ENCODE measurements at regions not wholly inside any gene's neighbourhood (a gene's known extent, or its start where the extent isn't known, plus 50 kb on each side); places are given as distances from the start of the nearest gene placed in this dataset.

DNA sequence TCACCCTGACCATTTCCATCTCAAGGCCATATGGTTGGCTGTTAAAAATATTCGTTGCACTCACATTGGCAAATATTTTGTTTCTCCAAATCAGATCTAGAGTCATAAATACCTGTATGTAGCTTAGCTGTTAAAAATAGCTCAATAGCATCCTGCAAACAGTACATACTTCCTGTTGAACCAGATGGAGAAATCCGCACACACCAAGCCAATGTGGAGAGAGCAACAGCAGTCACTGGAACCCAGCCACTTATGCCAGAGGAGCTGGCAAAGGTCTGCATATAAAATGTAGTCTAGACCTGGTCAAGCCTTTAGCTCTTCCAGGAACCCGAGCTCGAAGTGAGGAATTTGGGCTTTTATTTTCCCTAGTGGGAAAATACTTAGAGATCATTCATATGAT lies 146.4 kb upstream of the KCNJ16 start:
- intact Hi-C loops (cut with DNase I; ENCODE audit: low total_unique reads), result no loop called here
- WGBS, 5 donors, result 18 to 29% (median 26%) methylated on average over 4 of the region's 4 CpGs

DNA sequence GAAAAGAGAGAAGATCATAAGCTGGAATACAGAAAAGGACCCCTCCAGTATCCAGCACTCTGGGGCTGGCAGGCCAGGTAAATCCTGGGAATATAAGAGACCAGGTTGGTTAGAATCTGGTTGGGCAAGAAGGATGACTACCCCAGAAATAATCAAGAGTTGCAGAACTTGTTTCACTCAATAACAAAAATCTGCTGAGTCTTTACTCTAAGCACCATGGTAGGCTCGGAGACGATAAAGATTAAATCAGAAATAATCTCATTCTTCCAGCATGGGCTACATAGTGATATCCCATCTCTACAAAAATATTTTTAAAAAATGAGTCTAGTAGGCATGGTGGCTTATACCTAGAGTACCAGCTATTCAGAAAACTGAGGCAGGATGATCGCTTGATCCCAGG lies 138.0 kb upstream of the KCNJ16 start:
- no peak for DNase-seq
- 66 to 98% (median 94%) methylated on average over 3 of the region's 3 CpGs for WGBS, 5 donors
- Histone ChIP-seq H3K4me3 (no peak overlapping the region), H3K4me1 (no peaks in the 10 kb centered on the region), H3K27ac (no peak overlapping the region), H3K9me3 (no peaks in the 10 kb centered on the region), H3K36me3 (no peaks in the 10 kb centered on the region), H3K27me3 (replicated peaks in 1 of 7) (no peaks in the 10 kb centered on the region)
- no peak for TF ChIP-seq POLR2AphosphoS5 (IDR thresholded peaks at IDR 0.05)
- TF ChIP-seq, protein P1, sequence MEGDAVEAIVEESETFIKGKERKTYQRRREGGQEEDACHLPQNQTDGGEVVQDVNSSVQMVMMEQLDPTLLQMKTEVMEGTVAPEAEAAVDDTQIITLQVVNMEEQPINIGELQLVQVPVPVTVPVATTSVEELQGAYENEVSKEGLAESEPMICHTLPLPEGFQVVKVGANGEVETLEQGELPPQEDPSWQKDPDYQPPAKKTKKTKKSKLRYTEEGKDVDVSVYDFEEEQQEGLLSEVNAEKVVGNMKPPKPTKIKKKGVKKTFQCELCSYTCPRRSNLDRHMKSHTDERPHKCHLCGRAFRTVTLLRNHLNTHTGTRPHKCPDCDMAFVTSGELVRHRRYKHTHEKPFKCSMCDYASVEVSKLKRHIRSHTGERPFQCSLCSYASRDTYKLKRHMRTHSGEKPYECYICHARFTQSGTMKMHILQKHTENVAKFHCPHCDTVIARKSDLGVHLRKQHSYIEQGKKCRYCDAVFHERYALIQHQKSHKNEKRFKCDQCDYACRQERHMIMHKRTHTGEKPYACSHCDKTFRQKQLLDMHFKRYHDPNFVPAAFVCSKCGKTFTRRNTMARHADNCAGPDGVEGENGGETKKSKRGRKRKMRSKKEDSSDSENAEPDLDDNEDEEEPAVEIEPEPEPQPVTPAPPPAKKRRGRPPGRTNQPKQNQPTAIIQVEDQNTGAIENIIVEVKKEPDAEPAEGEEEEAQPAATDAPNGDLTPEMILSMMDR (IDR thresholded peaks at IDR 0.05 in 8 of 11, conservative IDR thresholded peaks at IDR 0.05 in 3 of 11), result no peak
- no peak for TF ChIP-seq POLR2A (IDR thresholded peaks at IDR 0.05)
- intact Hi-C loops (cut with DNase I; ENCODE audit: low total_unique reads), result no loop called here

More for the DNA sequence above, 146.4 kb upstream of the KCNJ16 start:
- Histone ChIP-seq H3K27ac (no peak overlapping the region), H3K4me3 (no peak overlapping the region), H3K4me1 (no peaks in the 10 kb centered on the region), H3K27me3 (replicated peaks in 1 of 7) (no peaks in the 10 kb centered on the region), H3K9me3 (peaks cover 0 to 7% (median 3%) of the 10 kb centered on the region in 8 donors), H3K36me3 (no peaks in the 10 kb centered on the region)
- DNase-seq, result no peak
- TF ChIP-seq POLR2AphosphoS5 (IDR thresholded peaks at IDR 0.05), result no peak
- TF ChIP-seq, protein P1 (IDR thresholded peaks at IDR 0.05 in 8 of 11, conservative IDR thresholded peaks at IDR 0.05 in 3 of 11), result no peak
- no peak for TF ChIP-seq POLR2A (IDR thresholded peaks at IDR 0.05)

- no peak overlapping the region for H3K4me3 ChIP-seq
- H3K36me3 ChIP-seq, result no peaks in the 10 kb centered on the region
- TF ChIP-seq POLR2A (IDR thresholded peaks at IDR 0.05) (no peak), POLR2AphosphoS5 (IDR thresholded peaks at IDR 0.05) (no peak)
- TF ChIP-seq, protein P1 (IDR thresholded peaks at IDR 0.05 in 8 of 11, conservative IDR thresholded peaks at IDR 0.05 in 3 of 11), result no peak
- no peak overlapping the region for H3K27ac ChIP-seq
- no peaks in the 10 kb centered on the region for H3K9me3 ChIP-seq
- no peak for DNase-seq
- H3K27me3 ChIP-seq (replicated peaks in 1 of 7), result no peaks in the 10 kb centered on the region
- intact Hi-C loops (cut with DNase I; ENCODE audit: low total_unique reads), result no loop called here
- no peaks in the 10 kb centered on the region for H3K4me1 ChIP-seq
These were observed 132.0 kb upstream of the KCNJ16 start for GRCh38 chr17:69943058-69943457.

DNA sequence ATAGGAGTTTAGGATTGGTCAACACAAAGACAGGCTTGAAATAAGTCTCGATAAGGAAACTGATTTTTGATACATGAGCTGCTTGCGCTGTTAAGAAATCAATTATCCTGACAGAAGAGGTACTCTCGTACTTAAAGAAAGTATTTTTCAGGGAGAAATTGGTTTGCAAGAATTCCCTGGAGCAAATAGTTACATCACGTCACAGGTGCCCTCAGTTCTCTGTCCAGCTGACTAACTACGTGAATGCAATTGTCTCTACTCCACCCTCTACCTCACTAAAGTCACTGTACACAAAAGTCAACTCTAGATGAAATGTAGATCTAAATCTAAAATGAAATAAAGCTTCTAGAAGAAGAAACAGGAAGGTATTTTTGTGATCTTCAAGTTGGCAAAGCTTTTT lies 130.6 kb upstream of the KCNJ16 start:
- Histone ChIP-seq H3K4me3 (no peak overlapping the region), H3K27me3 (replicated peaks in 1 of 7) (no peaks in the 10 kb centered on the region), H3K27ac (no peak overlapping the region), H3K4me1 (no peaks in the 10 kb centered on the region), H3K36me3 (no peaks in the 10 kb centered on the region), H3K9me3 (no peaks in the 10 kb centered on the region)
- 87 to 96% (median 91%) methylated on average over 5 of the region's 5 CpGs for WGBS, 5 donors
- intact Hi-C loops (cut with DNase I; ENCODE audit: low total_unique reads), result no loop called here
- TF ChIP-seq POLR2A (IDR thresholded peaks at IDR 0.05), result no peak
- TF ChIP-seq POLR2AphosphoS5 (IDR thresholded peaks at IDR 0.05), result no peak
- TF ChIP-seq, protein P1 (IDR thresholded peaks at IDR 0.05 in 8 of 11, conservative IDR thresholded peaks at IDR 0.05 in 3 of 11), result no peak
- no peak for DNase-seq
